Activated naive CD4-positive, alpha-beta T cell treated with anti-CD3 and anti-CD28 coated beads, Interleukin-2, amount 50 U/mL, for 16 hours (primary cell): ENCODE measurements at regions not wholly inside any gene's neighbourhood (a gene's known extent, or its start where the extent isn't known, plus 50 kb on each side); places are given as distances from the start of the nearest gene placed in this dataset.
A peak's percentile ranks its signal among the peaks of the same experiment; 100 is the strongest.
"Not testable (repeated sequence)": the region's sequence is repeated elsewhere in the genome, so short reads cannot be mapped to it uniquely, and the experiment has no call there.

Experiments used
- DNase-seq: peaks from one replicate; pipeline ENCODE4 v3.0.0-alpha.2; 2020

DNA sequence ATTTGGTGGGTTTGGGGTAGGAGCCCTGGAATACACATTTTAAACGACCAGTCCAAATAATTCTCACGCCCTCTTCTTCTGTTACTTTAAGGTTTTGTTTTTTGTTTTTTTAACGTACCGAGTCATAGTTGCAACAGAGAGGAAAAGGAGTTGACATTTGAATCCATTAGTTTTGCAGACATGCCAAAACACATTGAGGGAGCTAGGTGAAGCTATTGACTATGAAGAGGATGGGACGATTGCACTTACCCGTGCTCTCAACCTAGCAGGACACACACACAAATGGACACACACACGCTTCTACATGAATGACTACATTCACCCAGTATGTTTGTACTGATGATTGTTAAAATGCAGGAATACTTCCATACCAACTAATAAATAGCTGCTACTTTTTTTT lies 54.3 kb upstream of the CIT start:
- DNase-seq = no peak

DNA sequence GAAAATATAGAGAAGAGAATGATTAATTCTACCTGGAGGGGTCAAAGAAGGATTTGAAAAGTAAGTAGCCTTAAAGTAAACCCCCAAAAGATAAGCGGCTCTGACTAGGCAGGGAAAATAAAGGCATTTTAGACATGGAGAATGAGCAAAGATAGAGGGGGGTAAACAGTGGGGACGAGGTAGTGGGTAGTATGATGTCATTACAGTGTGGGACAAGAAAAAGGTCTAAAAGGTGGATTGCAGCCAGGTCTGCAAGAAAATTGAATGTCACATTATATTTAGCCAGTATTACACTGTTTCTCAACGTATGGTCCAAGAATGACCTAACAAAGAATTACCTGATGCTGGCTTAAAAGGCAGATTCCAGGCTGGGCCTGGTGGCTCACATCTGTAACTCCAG lies 55.8 kb upstream of the CIT start:
- DNase-seq = no peak

DNA sequence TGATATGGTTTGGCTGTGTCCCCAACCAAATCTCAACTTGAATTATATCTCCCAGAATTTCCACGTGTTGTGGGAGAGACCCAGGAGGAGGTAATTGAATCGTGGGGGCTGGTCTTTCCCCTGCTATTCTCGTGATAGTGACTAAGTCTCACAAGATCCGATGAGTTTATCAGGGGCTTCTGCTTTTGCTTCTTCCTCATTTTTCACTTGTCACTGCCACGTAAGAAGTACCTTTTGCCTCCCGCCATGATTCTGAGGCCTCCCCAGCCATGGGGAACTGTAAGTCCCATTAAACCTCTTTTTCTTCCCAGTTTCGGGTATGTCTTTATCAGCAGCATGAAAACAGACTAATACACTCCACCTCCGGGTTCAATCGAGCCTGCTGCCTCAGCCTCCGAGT lies 54.3 kb upstream of the BICDL1 start:
- DNase-seq = not testable (repeated sequence)

DNA sequence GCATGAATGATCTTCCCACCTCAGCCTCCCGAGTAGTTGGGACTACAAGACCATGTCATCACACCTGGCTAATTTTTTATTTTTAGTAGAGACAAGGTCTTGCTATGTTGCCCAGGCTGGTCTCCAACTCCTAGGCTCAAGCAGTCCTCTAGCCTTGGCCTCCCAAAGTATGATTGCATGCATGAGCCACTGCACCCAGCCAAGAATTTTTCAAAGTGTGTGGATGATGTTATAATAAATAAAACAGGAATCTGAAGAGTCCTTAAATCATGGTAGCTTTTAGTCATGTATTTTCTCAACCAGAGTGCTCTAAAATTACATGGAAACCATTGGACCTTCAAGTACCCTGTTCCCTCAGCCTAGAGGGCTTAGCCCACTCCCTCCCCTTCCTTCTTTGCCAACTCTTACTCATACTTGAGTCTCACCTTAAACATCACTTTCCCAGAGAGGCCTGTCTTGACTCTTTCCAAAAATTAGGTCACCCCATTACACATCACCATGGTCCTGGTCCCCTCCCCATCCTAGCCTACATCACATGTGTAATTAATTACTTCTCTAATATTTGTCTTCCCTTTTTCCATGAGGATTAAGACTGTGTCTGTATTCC lies 52.2 kb upstream of the BICDL1 start:
- no peak for DNase-seq

DNA sequence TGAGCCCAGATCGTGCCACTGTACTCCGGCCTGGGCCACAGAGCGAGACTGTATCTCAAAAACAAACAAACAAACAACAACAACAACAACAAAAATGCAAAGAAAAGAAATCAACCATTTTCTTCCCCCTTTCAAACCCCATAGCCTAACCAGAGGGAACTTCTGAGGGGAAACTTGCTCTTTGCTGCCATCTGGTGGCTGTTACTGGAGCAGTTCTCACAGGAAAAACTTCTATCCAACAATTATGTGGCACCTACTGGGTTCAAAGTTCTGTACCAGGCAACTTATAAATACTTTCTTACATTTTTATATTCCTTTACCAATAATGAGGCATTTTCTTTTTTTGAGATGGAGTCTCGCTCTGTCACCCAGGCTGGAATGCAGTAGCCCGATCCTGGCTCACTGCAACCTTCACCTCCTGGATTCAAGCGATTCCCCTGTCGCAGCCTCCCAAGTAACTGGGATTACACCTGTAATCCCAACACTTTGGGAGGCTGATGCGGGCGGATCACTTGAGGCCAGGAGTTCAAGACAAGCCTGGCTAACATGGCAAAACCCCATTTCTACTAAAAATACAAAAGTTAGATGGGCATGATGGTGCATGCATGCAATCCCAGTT lies 50.9 kb upstream of the BICDL1 start:
- DNase-seq = peak; percentile 68
